Calu3 (cell line): ENCODE measurements at regions not wholly inside any gene's neighbourhood (a gene's known extent, or its start where the extent isn't known, plus 50 kb on each side); places are given as distances from the start of the nearest gene placed in this dataset.

Source experiments
- BruUV-seq: library from RNA; stranded (reverse); fragments of 400-500 nt; replicated peaks from 2 replicates; lab custom pipeline; 2021; lab: Mats Ljungman, UMichigan
- CTCF ChIA-PET: fragments of 300-600 bp; sonication (Branson Sonifier 250); formaldehyde crosslinking; loops from one replicate; lab custom pipeline; 2022; ENCODE audit warnings: antibody characterized with exemption; lab: Charles Lee
- DNase-seq: peaks from one replicate; pipeline ENCODE4 v3.0.0; 2022
- H3K27ac Mint-ChIP-seq: one replicate; pipeline ENCODE4 v1.8.0; 2022; ENCODE audit warnings: mixed read lengths; ENCODE audit not compliant: unreplicated experiment
- H3K27me3 Mint-ChIP-seq: one replicate; pipeline ENCODE4 v1.8.0; 2022; ENCODE audit warnings: mixed read lengths; ENCODE audit not compliant: unreplicated experiment
- H3K36me3 Mint-ChIP-seq: one replicate; pipeline ENCODE4 v1.8.0; 2022; ENCODE audit warnings: mild to moderate bottlenecking, moderate library complexity, mixed read lengths; ENCODE audit not compliant: insufficient read depth, unreplicated experiment
- H3K4me1 Mint-ChIP-seq: one replicate; pipeline ENCODE4 v1.8.0; 2022; ENCODE audit warnings: mild to moderate bottlenecking, low read depth, mixed read lengths; ENCODE audit not compliant: unreplicated experiment
- H3K4me3 Mint-ChIP-seq: one replicate; pipeline ENCODE4 v1.8.0; 2022; ENCODE audit warnings: mild to moderate bottlenecking, low read depth, moderate library complexity, mixed read lengths; ENCODE audit not compliant: unreplicated experiment
- H3K9me3 Mint-ChIP-seq: one replicate; pipeline ENCODE4 v1.8.0; 2022; ENCODE audit warnings: low read depth, mixed read lengths; ENCODE audit not compliant: unreplicated experiment
- intact Hi-C: fragments of 100-400 bp; cut with micrococcal nuclease; formaldehyde crosslinking; loops from one replicate; pipeline ENCODE4 v1.10.0; 2022; ENCODE audit not compliant: unreplicated experiment
- TF ChIP-seq, protein P1 (sequence below): fragments of 200-600 bp; IDR thresholded peaks from one replicate; pipeline ENCODE4 v1.8.0; 2022; ENCODE audit warnings: antibody characterized with exemption; ENCODE audit not compliant: unreplicated experiment

DNA sequence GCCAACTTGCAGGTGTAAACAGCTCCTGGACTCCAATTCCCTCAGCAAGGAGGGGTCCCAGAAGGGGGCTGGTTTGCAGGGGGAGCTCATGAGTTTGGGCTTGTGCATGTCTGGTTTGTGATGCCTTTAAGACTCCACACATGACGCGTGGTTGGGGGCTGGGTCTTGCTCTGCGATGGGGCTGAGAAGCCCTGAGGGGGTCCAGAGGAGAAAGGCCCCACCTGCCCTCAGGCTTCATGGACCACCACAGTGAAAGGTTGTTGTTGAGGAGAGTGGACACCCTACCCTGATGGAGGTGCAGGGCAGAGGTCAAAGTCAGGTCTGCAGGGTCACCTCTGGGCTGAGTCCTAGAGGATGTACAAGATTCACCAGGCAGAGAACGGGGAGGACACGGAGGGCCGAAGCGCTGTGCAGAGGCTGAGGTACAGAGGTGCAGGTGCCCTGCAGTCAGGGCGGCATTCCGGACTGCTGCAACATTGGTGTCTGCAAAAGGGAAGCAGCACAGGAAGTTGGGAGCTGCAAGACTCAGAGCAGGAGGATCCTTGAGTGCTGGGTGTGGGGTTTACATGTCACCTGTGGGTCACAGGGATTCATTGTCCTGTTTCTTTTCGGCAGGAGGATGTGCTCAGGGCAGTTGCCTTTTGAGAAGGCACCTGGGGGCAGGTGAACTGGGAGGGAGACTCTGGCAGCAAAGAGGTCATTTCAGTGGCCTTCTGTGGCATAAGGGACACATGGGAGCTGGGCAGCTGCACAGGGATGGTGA lies 399.4 kb downstream of the PTPRU start:
- H3K27me3 Mint-ChIP-seq: peaks cover 18% of the 10 kb centered on the region
- no TSS peak for BruUV-seq
- no peak overlapping the region for H3K27ac Mint-ChIP-seq
- no peak overlapping the region for H3K4me3 Mint-ChIP-seq
- intact Hi-C loops: no loop called here
- H3K4me1 Mint-ChIP-seq: peaks cover 19% of the 10 kb centered on the region
- H3K9me3 Mint-ChIP-seq: no peaks in the 10 kb centered on the region
- H3K36me3 Mint-ChIP-seq: peaks cover 5% of the 10 kb centered on the region
- CTCF ChIA-PET: interaction anchor here (0.6 kb wide), 1 partner anchor 26 kb away, joined by 3 read pairs; no protein-coding TSS in a partner anchor
- no peak for DNase-seq
- TF ChIP-seq, protein P1, sequence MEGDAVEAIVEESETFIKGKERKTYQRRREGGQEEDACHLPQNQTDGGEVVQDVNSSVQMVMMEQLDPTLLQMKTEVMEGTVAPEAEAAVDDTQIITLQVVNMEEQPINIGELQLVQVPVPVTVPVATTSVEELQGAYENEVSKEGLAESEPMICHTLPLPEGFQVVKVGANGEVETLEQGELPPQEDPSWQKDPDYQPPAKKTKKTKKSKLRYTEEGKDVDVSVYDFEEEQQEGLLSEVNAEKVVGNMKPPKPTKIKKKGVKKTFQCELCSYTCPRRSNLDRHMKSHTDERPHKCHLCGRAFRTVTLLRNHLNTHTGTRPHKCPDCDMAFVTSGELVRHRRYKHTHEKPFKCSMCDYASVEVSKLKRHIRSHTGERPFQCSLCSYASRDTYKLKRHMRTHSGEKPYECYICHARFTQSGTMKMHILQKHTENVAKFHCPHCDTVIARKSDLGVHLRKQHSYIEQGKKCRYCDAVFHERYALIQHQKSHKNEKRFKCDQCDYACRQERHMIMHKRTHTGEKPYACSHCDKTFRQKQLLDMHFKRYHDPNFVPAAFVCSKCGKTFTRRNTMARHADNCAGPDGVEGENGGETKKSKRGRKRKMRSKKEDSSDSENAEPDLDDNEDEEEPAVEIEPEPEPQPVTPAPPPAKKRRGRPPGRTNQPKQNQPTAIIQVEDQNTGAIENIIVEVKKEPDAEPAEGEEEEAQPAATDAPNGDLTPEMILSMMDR: no peak

- H3K4me3 Mint-ChIP-seq: no peak overlapping the region
- H3K27me3 Mint-ChIP-seq: peaks cover 26% of the 10 kb centered on the region
- TF ChIP-seq, protein P1: no peak
- no peaks in the 10 kb centered on the region for H3K9me3 Mint-ChIP-seq
- no TSS peak for BruUV-seq
- no peak overlapping the region for H3K27ac Mint-ChIP-seq
- intact Hi-C loops: no loop called here
- H3K4me1 Mint-ChIP-seq: peaks cover 11% of the 10 kb centered on the region
- CTCF ChIA-PET: no interaction called here
- no peaks in the 10 kb centered on the region for H3K36me3 Mint-ChIP-seq
- no peak for DNase-seq
Observed at GRCh38 chr1:29634746-29635335, 398.5 kb downstream of the PTPRU start.

GRCh38 chr1:29634324-29634723 lies 398.0 kb downstream of the PTPRU start:
- Mint-ChIP-seq H3K27ac (no peak overlapping the region), H3K4me3 (no peak overlapping the region), H3K36me3 (no peaks in the 10 kb centered on the region), H3K27me3 (peaks cover 32% of the 10 kb centered on the region), H3K4me1 (peaks cover 5% of the 10 kb centered on the region), H3K9me3 (no peaks in the 10 kb centered on the region)
- intact Hi-C loops: no loop called here
- TF ChIP-seq, protein P1: no peak
- CTCF ChIA-PET: no interaction called here
- BruUV-seq: no TSS peak
- DNase-seq: no peak

GRCh38 chr1:29633771-29634170 lies 397.4 kb downstream of the PTPRU start:
- no peak for DNase-seq
- H3K4me3 Mint-ChIP-seq: no peak overlapping the region
- H3K4me1 Mint-ChIP-seq: no peaks in the 10 kb centered on the region
- CTCF ChIA-PET: no interaction called here
- TF ChIP-seq, protein P1: no peak
- no TSS peak for BruUV-seq
- H3K9me3 Mint-ChIP-seq: no peaks in the 10 kb centered on the region
- no peaks in the 10 kb centered on the region for H3K36me3 Mint-ChIP-seq
- H3K27ac Mint-ChIP-seq: no peak overlapping the region
- peaks cover 37% of the 10 kb centered on the region for H3K27me3 Mint-ChIP-seq
- intact Hi-C loops: no loop called here
